ENCODE measurements at regions not wholly inside any gene's neighbourhood (a gene's known extent, or its start where the extent isn't known, plus 50 kb on each side); places are given as distances from the start of the nearest gene placed in this dataset.

GRCh38 chr1:82534996-82535395 lies 734.3 kb downstream of the ADGRL2 start:
- Histone ChIP-seq H3K27me3 (ENCODE audit: control insufficient read depth in 1 of 2, insufficient read depth in 2 of 2, low read length in 2 of 2) (no peaks in the 10 kb centered on the region), H3K4me1 (ENCODE audit: control insufficient read depth in 2 of 2, insufficient read depth in 2 of 2, low read length in 1 of 2) (no peaks in the 10 kb centered on the region), H3K27ac (ENCODE audit: low read depth in 2 of 2, low read length in 1 of 2) (no peak overlapping the region), H3K36me3 (ENCODE audit: control insufficient read depth in 2 of 2, insufficient read depth in 2 of 2, low read length in 1 of 2) (no peaks in the 10 kb centered on the region), H3K4me3 (ENCODE audit: low read depth in 1 of 2, low read length in 2 of 2) (no peak overlapping the region), H3K9me3 (ENCODE audit: control insufficient read depth in 2 of 2, insufficient read depth in 1 of 2, low read depth in 1 of 2, low read length in 1 of 2) (no peaks in the 10 kb centered on the region)
- 88 to 96% methylated on average over 6 of the region's 6 CpGs for WGBS, 2 donors

GRCh38 chr1:82525378-82525777 lies 724.6 kb downstream of the ADGRL2 start:
- no peak overlapping the region for H3K27ac ChIP-seq (ENCODE audit: low read depth in 2 of 2, low read length in 1 of 2)
- H3K27me3 ChIP-seq (ENCODE audit: control insufficient read depth in 1 of 2, insufficient read depth in 2 of 2, low read length in 2 of 2), result no peaks in the 10 kb centered on the region

DNA sequence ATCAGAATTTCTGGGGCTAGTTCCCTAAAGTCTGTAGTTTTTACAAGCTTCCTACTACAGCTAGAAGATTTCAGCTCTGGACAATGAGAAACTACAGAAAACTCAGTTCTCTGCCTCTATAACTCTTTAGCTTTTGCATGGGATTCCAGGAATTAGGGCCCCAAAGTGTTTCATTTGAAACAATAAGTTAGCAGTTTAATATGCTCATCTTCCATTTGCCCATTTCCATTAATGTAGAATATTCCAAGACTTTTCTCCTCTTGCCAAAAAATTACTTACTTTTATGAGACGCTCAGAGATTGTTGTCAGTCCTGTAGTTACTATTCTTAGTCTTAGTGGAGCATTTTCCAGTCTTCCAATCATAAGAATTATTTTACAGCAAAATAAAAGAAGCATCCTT lies 719.9 kb downstream of the ADGRL2 start:
- H3K4me3 ChIP-seq (ENCODE audit: low read depth in 1 of 2, low read length in 2 of 2), result no peak overlapping the region
- no peaks in the 10 kb centered on the region for H3K4me1 ChIP-seq (ENCODE audit: control insufficient read depth in 2 of 2, insufficient read depth in 2 of 2, low read length in 1 of 2)
- H3K36me3 ChIP-seq (ENCODE audit: control insufficient read depth in 2 of 2, insufficient read depth in 2 of 2, low read length in 1 of 2), result no peaks in the 10 kb centered on the region
- no peaks in the 10 kb centered on the region for H3K9me3 ChIP-seq (ENCODE audit: control insufficient read depth in 2 of 2, insufficient read depth in 1 of 2, low read depth in 1 of 2, low read length in 1 of 2)
- WGBS, 2 donors, result 82 to 85% methylated on average over 1 of the region's 1 CpG
- H3K27me3 ChIP-seq (ENCODE audit: control insufficient read depth in 1 of 2, insufficient read depth in 2 of 2, low read length in 2 of 2), result no peaks in the 10 kb centered on the region
- H3K27ac ChIP-seq (ENCODE audit: low read depth in 2 of 2, low read length in 1 of 2), result no peak overlapping the region

More at GRCh38 chr1:82525378-82525777, 724.6 kb downstream of the ADGRL2 start:
- Histone ChIP-seq H3K9me3 (ENCODE audit: control insufficient read depth in 2 of 2, insufficient read depth in 1 of 2, low read depth in 1 of 2, low read length in 1 of 2) (no peaks in the 10 kb centered on the region), H3K4me1 (ENCODE audit: control insufficient read depth in 2 of 2, insufficient read depth in 2 of 2, low read length in 1 of 2) (no peaks in the 10 kb centered on the region), H3K4me3 (ENCODE audit: low read depth in 1 of 2, low read length in 2 of 2) (no peak overlapping the region), H3K36me3 (ENCODE audit: control insufficient read depth in 2 of 2, insufficient read depth in 2 of 2, low read length in 1 of 2) (no peaks in the 10 kb centered on the region)

GRCh38 chr1:82517586-82517985 lies 716.9 kb downstream of the ADGRL2 start:
- Histone ChIP-seq H3K9me3 (ENCODE audit: control insufficient read depth in 2 of 2, insufficient read depth in 1 of 2, low read depth in 1 of 2, low read length in 1 of 2) (no peaks in the 10 kb centered on the region), H3K4me3 (ENCODE audit: low read depth in 1 of 2, low read length in 2 of 2) (no peak overlapping the region), H3K4me1 (ENCODE audit: control insufficient read depth in 2 of 2, insufficient read depth in 2 of 2, low read length in 1 of 2) (no peaks in the 10 kb centered on the region), H3K27ac (ENCODE audit: low read depth in 2 of 2, low read length in 1 of 2) (no peak overlapping the region), H3K36me3 (ENCODE audit: control insufficient read depth in 2 of 2, insufficient read depth in 2 of 2, low read length in 1 of 2) (no peaks in the 10 kb centered on the region), H3K27me3 (ENCODE audit: control insufficient read depth in 1 of 2, insufficient read depth in 2 of 2, low read length in 2 of 2) (no peaks in the 10 kb centered on the region)
- WGBS, 2 donors, result 46 to 70% methylated on average over 8 of the region's 8 CpGs

- H3K4me1 ChIP-seq (ENCODE audit: control insufficient read depth in 2 of 2, insufficient read depth in 2 of 2, low read length in 1 of 2), result no peaks in the 10 kb centered on the region
- H3K27ac ChIP-seq (ENCODE audit: low read depth in 2 of 2, low read length in 1 of 2), result no peak overlapping the region
- H3K36me3 ChIP-seq (ENCODE audit: control insufficient read depth in 2 of 2, insufficient read depth in 2 of 2, low read length in 1 of 2), result no peaks in the 10 kb centered on the region
- no peaks in the 10 kb centered on the region for H3K27me3 ChIP-seq (ENCODE audit: control insufficient read depth in 1 of 2, insufficient read depth in 2 of 2, low read length in 2 of 2)
- no peaks in the 10 kb centered on the region for H3K9me3 ChIP-seq (ENCODE audit: control insufficient read depth in 2 of 2, insufficient read depth in 1 of 2, low read depth in 1 of 2, low read length in 1 of 2)
- no peak overlapping the region for H3K4me3 ChIP-seq (ENCODE audit: low read depth in 1 of 2, low read length in 2 of 2)
Measured at GRCh38 chr1:82515650-82516049, 714.9 kb downstream of the ADGRL2 start.

DNA sequence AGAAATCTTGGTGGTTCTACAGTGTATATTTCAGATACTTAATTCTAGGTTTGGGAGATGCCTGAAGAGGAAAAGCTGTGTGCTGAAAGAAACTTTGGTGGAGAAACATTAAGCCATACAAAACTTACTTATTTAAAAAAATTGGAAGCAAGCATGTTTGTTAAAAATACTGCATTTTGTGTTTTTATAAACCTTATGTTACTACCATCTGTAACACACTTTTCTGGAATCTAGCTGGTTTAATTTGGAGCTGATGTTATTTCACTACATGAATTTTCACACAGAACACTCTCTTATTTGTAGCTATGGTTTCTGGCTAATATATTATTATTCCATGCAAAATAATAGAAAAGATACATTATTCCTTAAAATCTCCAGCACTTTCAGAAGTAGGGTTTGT lies 710.7 kb downstream of the ADGRL2 start:
- H3K4me1 ChIP-seq (ENCODE audit: control insufficient read depth in 2 of 2, insufficient read depth in 2 of 2, low read length in 1 of 2), result no peaks in the 10 kb centered on the region
- H3K9me3 ChIP-seq (ENCODE audit: control insufficient read depth in 2 of 2, insufficient read depth in 1 of 2, low read depth in 1 of 2, low read length in 1 of 2), result no peaks in the 10 kb centered on the region
- no peaks in the 10 kb centered on the region for H3K27me3 ChIP-seq (ENCODE audit: control insufficient read depth in 1 of 2, insufficient read depth in 2 of 2, low read length in 2 of 2)
- H3K36me3 ChIP-seq (ENCODE audit: control insufficient read depth in 2 of 2, insufficient read depth in 2 of 2, low read length in 1 of 2), result no peaks in the 10 kb centered on the region
- H3K27ac ChIP-seq (ENCODE audit: low read depth in 2 of 2, low read length in 1 of 2), result no peak overlapping the region
- no peak overlapping the region for H3K4me3 ChIP-seq (ENCODE audit: low read depth in 1 of 2, low read length in 2 of 2)

GRCh38 chr1:82510431-82510830 lies 709.7 kb downstream of the ADGRL2 start:
- H3K4me1 ChIP-seq (ENCODE audit: control insufficient read depth in 2 of 2, insufficient read depth in 2 of 2, low read length in 1 of 2), result no peaks in the 10 kb centered on the region
- no peaks in the 10 kb centered on the region for H3K27me3 ChIP-seq (ENCODE audit: control insufficient read depth in 1 of 2, insufficient read depth in 2 of 2, low read length in 2 of 2)
- no peaks in the 10 kb centered on the region for H3K9me3 ChIP-seq (ENCODE audit: control insufficient read depth in 2 of 2, insufficient read depth in 1 of 2, low read depth in 1 of 2, low read length in 1 of 2)
- no peak overlapping the region for H3K4me3 ChIP-seq (ENCODE audit: low read depth in 1 of 2, low read length in 2 of 2)
- H3K27ac ChIP-seq (ENCODE audit: low read depth in 2 of 2, low read length in 1 of 2), result no peak overlapping the region
- WGBS, 2 donors, result 81 to 92% methylated on average over 2 of the region's 2 CpGs
- H3K36me3 ChIP-seq (ENCODE audit: control insufficient read depth in 2 of 2, insufficient read depth in 2 of 2, low read length in 1 of 2), result no peaks in the 10 kb centered on the region

DNA sequence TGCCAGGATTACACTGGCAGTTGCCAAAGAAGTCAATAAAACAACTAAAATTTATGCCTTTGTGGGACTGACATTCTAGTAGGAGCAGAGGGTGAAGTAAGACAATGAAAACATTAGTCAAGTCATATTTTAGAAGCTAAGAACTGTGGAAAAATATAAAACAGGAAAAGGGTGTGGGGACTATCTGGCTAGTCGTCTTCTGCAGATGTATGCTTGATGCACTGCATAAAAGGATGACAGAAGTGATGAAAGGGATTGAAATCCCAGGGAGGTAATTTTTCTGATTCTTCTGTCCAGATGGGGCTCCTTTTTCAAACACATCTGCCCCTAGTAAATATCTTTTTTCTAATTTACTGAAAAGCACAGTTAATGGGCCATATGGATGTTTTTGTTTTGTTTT lies 706.3 kb downstream of the ADGRL2 start:
- Histone ChIP-seq H3K9me3 (ENCODE audit: control insufficient read depth in 2 of 2, insufficient read depth in 1 of 2, low read depth in 1 of 2, low read length in 1 of 2) (no peaks in the 10 kb centered on the region), H3K27me3 (ENCODE audit: control insufficient read depth in 1 of 2, insufficient read depth in 2 of 2, low read length in 2 of 2) (no peaks in the 10 kb centered on the region), H3K4me1 (ENCODE audit: control insufficient read depth in 2 of 2, insufficient read depth in 2 of 2, low read length in 1 of 2) (no peaks in the 10 kb centered on the region), H3K36me3 (ENCODE audit: control insufficient read depth in 2 of 2, insufficient read depth in 2 of 2, low read length in 1 of 2) (no peaks in the 10 kb centered on the region), H3K4me3 (ENCODE audit: low read depth in 1 of 2, low read length in 2 of 2) (no peak overlapping the region), H3K27ac (ENCODE audit: low read depth in 2 of 2, low read length in 1 of 2) (no peak overlapping the region)
- 53 to 70% methylated on average over 1 of the region's 1 CpG for WGBS, 2 donors

DNA sequence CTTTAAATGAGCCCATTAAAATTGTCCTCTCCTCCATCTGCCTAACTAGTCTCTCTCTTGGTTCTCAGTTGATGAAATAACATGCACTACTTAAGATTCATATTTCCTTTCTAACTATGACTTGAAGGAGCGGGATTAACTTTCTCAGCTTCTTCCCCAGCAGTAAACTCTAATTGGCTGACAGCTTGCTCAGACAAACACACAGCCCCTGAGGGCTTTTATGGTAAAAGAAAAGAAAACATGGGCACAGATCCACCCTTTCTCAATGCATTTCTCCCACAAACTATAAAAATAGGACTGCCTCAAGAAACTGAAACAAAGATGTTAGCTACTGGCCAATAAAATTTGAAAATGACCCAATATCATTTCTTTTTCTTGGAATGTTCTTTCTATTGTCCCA lies 703.1 kb downstream of the ADGRL2 start:
- 30 to 65% methylated on average over 1 of the region's 1 CpG for WGBS, 2 donors
- no peaks in the 10 kb centered on the region for H3K36me3 ChIP-seq (ENCODE audit: control insufficient read depth in 2 of 2, insufficient read depth in 2 of 2, low read length in 1 of 2)
- no peaks in the 10 kb centered on the region for H3K4me1 ChIP-seq (ENCODE audit: control insufficient read depth in 2 of 2, insufficient read depth in 2 of 2, low read length in 1 of 2)
- no peak overlapping the region for H3K27ac ChIP-seq (ENCODE audit: low read depth in 2 of 2, low read length in 1 of 2)
- no peak overlapping the region for H3K4me3 ChIP-seq (ENCODE audit: low read depth in 1 of 2, low read length in 2 of 2)
- no peaks in the 10 kb centered on the region for H3K27me3 ChIP-seq (ENCODE audit: control insufficient read depth in 1 of 2, insufficient read depth in 2 of 2, low read length in 2 of 2)
- no peaks in the 10 kb centered on the region for H3K9me3 ChIP-seq (ENCODE audit: control insufficient read depth in 2 of 2, insufficient read depth in 1 of 2, low read depth in 1 of 2, low read length in 1 of 2)

DNA sequence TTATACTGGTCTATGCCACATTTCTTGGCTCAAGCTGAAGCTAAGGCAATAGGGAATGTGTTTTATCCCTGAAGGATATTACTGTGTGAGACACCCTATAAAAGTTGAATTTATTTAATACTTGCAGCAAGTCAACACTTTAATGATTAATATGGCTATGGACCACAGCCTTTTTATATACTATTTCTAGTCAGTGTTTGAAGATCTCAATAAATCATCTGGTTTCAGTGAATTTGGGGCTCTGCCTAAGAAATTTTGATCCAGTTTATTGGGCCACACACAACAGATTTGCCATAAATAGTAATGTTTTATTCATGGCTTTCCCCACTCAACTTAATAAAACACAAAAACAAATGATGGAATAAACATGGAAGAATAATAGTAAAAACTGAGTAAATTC lies 698.3 kb downstream of the ADGRL2 start:
- no peaks in the 10 kb centered on the region for H3K4me1 ChIP-seq (ENCODE audit: control insufficient read depth in 2 of 2, insufficient read depth in 2 of 2, low read length in 1 of 2)
- H3K27ac ChIP-seq (ENCODE audit: low read depth in 2 of 2, low read length in 1 of 2), result no peak overlapping the region
- no peak overlapping the region for H3K4me3 ChIP-seq (ENCODE audit: low read depth in 1 of 2, low read length in 2 of 2)
- no peaks in the 10 kb centered on the region for H3K9me3 ChIP-seq (ENCODE audit: control insufficient read depth in 2 of 2, insufficient read depth in 1 of 2, low read depth in 1 of 2, low read length in 1 of 2)
- no peaks in the 10 kb centered on the region for H3K36me3 ChIP-seq (ENCODE audit: control insufficient read depth in 2 of 2, insufficient read depth in 2 of 2, low read length in 1 of 2)
- no peaks in the 10 kb centered on the region for H3K27me3 ChIP-seq (ENCODE audit: control insufficient read depth in 1 of 2, insufficient read depth in 2 of 2, low read length in 2 of 2)

All from esophagus (tissue), 2 donors.